Fibroblast of the aortic adventitia (primary cell): ENCODE measurements at regions not wholly inside any gene's neighbourhood (a gene's known extent, or its start where the extent isn't known, plus 50 kb on each side); places are given as distances from the start of the nearest gene placed in this dataset.
"Not testable (repeated sequence)": the region's sequence is repeated elsewhere in the genome, so short reads cannot be mapped to it uniquely, and the experiment has no call there.

ENCODE experiments used
- DNase-seq: peaks from one replicate; pipeline ENCODE4 v3.0.0-alpha.2; 2010; ENCODE audit warnings: low read depth
- H3K4me3 ChIP-seq: 2 replicates; pipeline ENCODE4 v1.5.1; 2011; ENCODE audit warnings: low read depth, mild to moderate bottlenecking, control low read depth, low read length, moderate library complexity
- TF ChIP-seq, protein P1 (sequence below): IDR thresholded peaks from 2 replicates; pipeline ENCODE4 v1.5.1; 2011; ENCODE audit warnings: mild to moderate bottlenecking, low read length, control low read depth, inconsistent platforms; ENCODE audit not compliant: insufficient read depth

DNA sequence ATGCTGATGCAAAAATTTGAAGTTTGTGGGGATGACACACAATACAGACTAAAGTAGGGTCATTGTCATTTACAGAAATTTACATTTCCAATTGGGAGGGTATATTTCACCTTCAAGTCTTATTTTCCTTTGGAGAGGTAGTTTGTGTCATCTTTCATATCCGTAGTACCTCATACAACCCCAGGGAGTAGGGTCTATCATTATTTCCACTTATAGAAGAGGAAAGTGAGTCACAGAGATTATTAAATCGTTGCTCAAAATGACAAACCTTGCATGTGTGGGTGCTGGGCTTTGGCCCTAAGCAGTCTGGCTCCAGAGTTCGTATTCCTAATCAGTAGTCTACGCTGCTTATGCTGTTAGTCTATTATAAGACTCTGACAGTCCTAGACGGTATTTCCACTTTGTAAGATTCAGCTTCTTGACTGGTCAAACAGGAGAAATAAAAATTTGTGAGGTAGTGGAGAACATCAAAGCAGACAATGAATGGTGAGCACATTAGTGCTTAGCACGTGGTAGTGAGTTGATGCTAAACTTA, 516.5 kb downstream of the PCDH7 start:
- no peak overlapping the region for H3K4me3 ChIP-seq
- TF ChIP-seq, protein P1, sequence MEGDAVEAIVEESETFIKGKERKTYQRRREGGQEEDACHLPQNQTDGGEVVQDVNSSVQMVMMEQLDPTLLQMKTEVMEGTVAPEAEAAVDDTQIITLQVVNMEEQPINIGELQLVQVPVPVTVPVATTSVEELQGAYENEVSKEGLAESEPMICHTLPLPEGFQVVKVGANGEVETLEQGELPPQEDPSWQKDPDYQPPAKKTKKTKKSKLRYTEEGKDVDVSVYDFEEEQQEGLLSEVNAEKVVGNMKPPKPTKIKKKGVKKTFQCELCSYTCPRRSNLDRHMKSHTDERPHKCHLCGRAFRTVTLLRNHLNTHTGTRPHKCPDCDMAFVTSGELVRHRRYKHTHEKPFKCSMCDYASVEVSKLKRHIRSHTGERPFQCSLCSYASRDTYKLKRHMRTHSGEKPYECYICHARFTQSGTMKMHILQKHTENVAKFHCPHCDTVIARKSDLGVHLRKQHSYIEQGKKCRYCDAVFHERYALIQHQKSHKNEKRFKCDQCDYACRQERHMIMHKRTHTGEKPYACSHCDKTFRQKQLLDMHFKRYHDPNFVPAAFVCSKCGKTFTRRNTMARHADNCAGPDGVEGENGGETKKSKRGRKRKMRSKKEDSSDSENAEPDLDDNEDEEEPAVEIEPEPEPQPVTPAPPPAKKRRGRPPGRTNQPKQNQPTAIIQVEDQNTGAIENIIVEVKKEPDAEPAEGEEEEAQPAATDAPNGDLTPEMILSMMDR: no peak
- DNase-seq: peak; percentile 91

DNA sequence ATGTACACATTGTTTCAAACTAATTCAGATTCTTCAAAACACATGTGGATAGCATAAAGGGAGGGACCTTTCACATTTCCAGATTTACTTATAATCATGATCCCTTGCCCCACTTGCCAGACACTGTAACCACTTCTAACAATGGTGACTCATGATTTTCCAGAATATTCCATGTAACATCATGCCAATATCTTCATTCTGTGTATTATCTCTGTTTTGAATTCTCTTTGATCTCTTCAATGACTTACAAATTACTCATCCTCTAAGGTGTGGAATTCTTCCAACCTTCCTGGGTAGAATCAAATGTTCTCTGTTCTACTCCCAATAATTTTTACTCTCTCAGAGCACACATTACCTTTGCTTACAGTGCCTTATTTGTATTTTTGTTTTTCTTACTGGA, 517.1 kb downstream of the PCDH7 start:
- TF ChIP-seq, protein P1: no peak
- H3K4me3 ChIP-seq: no peak overlapping the region
- peak; percentile 84 for DNase-seq

DNA sequence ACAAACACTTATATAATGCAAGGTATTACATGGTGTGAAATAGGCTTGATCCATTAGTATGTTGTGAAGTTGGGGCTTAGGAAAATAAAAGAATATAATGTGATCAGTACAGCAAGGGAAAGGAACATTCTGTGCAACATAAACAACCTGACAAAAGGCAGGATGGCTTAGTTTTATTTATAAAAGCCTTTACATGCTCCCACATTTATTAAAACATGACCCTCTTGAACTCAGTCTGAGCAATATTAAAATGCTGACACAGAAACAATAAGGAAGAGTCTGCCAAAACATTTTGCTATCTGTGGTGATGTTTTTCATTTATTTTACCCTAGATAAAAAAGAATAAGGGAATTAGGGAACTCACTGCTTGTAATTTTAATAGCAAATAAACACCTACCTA, 519.7 kb downstream of the PCDH7 start:
- peak; percentile 52 for DNase-seq
- TF ChIP-seq, protein P1: no peak
- H3K4me3 ChIP-seq: no peak overlapping the region

DNA sequence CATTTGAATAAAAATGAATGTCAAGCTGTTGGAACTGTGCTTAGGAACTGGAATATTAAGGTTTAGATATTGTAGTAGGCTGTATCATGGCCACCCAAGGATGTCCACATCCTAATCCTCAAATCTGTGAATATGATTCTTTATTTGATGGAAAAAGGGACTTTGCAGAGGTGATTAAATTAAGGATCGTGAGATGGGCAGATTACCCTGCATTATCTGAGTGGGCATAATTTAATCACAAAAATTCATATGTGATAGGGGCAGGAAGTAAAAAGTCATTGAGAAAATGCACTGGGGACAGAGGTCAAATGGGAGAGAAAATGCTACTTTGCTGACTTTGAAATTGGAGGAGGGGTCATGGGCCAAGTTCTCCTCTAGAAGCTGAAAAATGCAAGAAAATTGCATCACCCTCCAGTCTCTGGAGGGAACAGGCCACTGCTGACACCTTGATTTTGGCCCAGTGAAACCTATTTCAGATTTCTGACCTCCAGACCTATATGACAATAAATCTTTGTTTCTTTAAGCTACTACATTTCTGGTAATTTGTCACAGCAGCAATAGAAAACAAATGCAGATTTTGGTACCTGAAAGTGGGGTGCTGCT, 521.4 kb downstream of the PCDH7 start:
- no peak overlapping the region for H3K4me3 ChIP-seq
- TF ChIP-seq, protein P1: no peak
- DNase-seq: no peak

DNA sequence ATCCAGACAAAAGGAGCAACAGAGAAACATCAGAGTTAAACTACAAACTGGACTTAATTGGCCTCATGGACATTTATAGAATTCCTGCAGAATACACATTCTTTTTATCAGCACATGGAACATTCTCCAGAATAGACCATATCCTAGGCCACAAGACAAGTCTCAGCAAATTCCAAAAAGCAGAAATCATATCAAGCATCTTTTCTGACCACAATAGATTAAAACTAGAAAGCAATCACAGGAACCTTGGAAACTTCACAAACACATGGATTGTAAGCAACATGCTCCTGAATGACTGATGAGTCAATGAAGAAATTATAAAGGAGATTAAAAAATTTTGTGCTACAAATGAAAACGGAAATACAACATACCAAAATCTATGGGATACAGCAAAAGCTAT, 526.7 kb downstream of the PCDH7 start:
- TF ChIP-seq, protein P1: no peak
- DNase-seq: peak; percentile 79
- no peak overlapping the region for H3K4me3 ChIP-seq

DNA sequence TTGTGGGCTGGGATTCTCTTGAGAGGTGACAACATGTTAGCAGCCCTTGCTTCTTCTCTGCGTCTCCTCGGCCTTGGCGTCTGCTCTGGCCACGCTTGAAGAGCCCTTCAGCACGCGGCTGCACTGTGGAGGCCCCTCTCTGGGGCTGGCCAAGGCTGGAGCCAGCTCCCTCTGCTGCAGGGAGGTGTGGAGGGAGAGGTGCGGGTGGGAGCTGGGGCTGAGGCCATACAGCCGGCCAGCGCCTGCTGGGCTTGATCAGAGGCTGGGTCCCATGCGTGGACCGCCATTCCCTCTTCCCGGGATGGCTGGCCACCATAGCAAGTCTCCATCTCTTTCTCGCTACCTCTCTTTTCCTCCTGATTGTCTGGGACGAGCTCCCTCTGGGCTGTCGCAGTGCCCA, 539.0 kb downstream of the PCDH7 start:
- H3K4me3 ChIP-seq: no peak overlapping the region
- TF ChIP-seq, protein P1: no peak
- DNase-seq: no peak

DNA sequence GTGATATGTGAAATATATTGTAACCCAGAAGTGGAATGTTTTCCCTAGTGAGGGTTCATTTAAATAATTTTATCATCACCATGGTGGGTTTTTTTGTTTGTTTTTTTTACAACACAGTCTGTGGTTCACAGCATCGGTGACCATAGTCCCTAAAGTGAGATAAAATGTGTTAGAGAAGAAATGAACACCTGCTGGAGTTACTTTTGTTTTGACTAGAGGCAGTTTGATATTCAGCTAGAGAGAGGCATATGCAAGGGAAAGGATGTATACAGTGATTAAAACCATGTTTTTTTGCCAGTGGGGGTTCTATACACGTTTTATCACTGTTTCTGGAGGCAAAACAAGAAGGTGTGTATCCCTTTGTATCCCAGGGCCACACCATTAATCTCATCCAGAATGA, 541.5 kb downstream of the PCDH7 start:
- TF ChIP-seq, protein P1: no peak
- no peak for DNase-seq
- no peak overlapping the region for H3K4me3 ChIP-seq

DNA sequence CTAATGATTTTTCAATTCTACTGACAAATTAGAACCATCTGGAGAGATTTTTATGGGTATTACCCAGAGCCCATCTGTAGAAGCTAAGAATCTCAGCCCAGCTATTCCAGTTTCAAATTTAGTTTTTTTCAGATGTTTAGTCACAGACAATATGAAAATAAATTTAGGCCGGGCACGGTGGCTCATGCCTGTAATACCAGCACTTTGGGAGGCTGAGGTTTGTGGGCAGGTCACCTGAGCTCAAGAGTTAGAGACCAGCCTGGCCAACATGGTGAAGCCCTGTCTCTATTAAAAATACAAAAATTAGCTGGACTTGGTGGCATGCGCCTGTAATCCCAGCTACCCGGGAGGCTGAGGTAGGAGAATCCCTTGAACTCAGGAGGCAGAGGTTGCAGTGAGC, 545.9 kb downstream of the PCDH7 start:
- DNase-seq, H3K4me3 ChIP-seq: not testable (repeated sequence)
